Trophoblast cell (in vitro differentiated cells and primary cell): ENCODE measurements at regions not wholly inside any gene's neighbourhood (a gene's known extent, or its start where the extent isn't known, plus 50 kb on each side); places are given as distances from the start of the nearest gene placed in this dataset.

Experiments used
- DNase-seq, 2 donors: peaks; one replicate each; pipeline ENCODE4 v3.0.0-alpha.2; 2016
- H2AFZ ChIP-seq: 2 replicates; pipeline ENCODE4 v1.6.1; 2013; ENCODE audit warnings: low read length, moderate library complexity, mild to moderate bottlenecking; ENCODE audit not compliant: insufficient read depth, poor library complexity
- H2AK5ac ChIP-seq: 2 replicates; pipeline ENCODE4 v1.6.1; 2013; ENCODE audit warnings: mild to moderate bottlenecking, low read length
- H2BK120ac ChIP-seq: 2 replicates; pipeline ENCODE4 v1.6.1; 2013; ENCODE audit warnings: low read length, mild to moderate bottlenecking, moderate library complexity; ENCODE audit not compliant: insufficient read depth, poor library complexity
- H2BK12ac ChIP-seq: 2 replicates; pipeline ENCODE4 v1.6.1; 2013; ENCODE audit warnings: mild to moderate bottlenecking, low read length, moderate library complexity
- H2BK5ac ChIP-seq: 2 replicates; pipeline ENCODE4 v1.6.1; 2013; ENCODE audit warnings: low read length, low read depth, moderate library complexity, mild to moderate bottlenecking; ENCODE audit not compliant: poor library complexity
- H3K14ac ChIP-seq: 2 replicates; pipeline ENCODE4 v1.6.1; 2013; ENCODE audit warnings: mild to moderate bottlenecking, low read length
- H3K18ac ChIP-seq: 2 replicates; pipeline ENCODE4 v1.6.1; 2013; ENCODE audit warnings: mild to moderate bottlenecking, low read length
- H3K23ac ChIP-seq: 2 replicates; pipeline ENCODE4 v1.6.1; 2013; ENCODE audit warnings: low read length
- H3K27ac ChIP-seq: 2 replicates; pipeline ENCODE4 v1.5.1; 2013; ENCODE audit warnings: low read depth, mild to moderate bottlenecking, inconsistent platforms, low read length, moderate library complexity
- H3K27me3 ChIP-seq: 2 replicates; pipeline ENCODE4 v1.6.1; 2013; ENCODE audit warnings: inconsistent platforms, mild to moderate bottlenecking, low read length, moderate library complexity; ENCODE audit not compliant: insufficient read depth
- H3K36me3 ChIP-seq, 2 experiments: 1 replicate in 1 of 2; 2 replicates in 1 of 2; pipeline ENCODE4 v1.6.1; 2013; ENCODE audit warnings: low read length in 2 of 2, mild to moderate bottlenecking in 2 of 2, moderate library complexity in 1 of 2; ENCODE audit not compliant: insufficient read depth in 2 of 2, control insufficient read depth in 1 of 2
- H3K4ac ChIP-seq: 2 replicates; pipeline ENCODE4 v1.6.1; 2013; ENCODE audit warnings: low read depth, mild to moderate bottlenecking, low read length, moderate library complexity
- H3K4me1 ChIP-seq, 2 experiments: 1 replicate in 1 of 2; 2 replicates in 1 of 2; pipeline ENCODE4 v1.6.1; 2013; ENCODE audit warnings: low read length in 2 of 2, mild to moderate bottlenecking in 2 of 2, moderate library complexity in 1 of 2; ENCODE audit not compliant: insufficient read depth in 2 of 2, control insufficient read depth in 1 of 2
- H3K4me2 ChIP-seq: 2 replicates; pipeline ENCODE4 v1.6.1; 2013; ENCODE audit warnings: inconsistent platforms, mild to moderate bottlenecking, low read length, moderate library complexity
- H3K4me3 ChIP-seq: 2 replicates; pipeline ENCODE4 v1.5.1; 2013; ENCODE audit warnings: mild to moderate bottlenecking, low read depth, low read length, inconsistent platforms
- H3K79me1 ChIP-seq: one replicate; pipeline ENCODE4 v1.6.1; 2013; ENCODE audit warnings: low read length
- H3K79me2 ChIP-seq: 2 replicates; pipeline ENCODE4 v1.6.1; 2013; ENCODE audit warnings: low read length, mild to moderate bottlenecking; ENCODE audit not compliant: control insufficient read depth, insufficient read depth, poor library complexity
- H3K9ac ChIP-seq: 2 replicates; pipeline ENCODE4 v1.6.1; 2013; ENCODE audit warnings: mild to moderate bottlenecking, low read length
- H3K9me3 ChIP-seq: 2 replicates; pipeline ENCODE4 v1.6.1; 2013; ENCODE audit warnings: low read depth, mild to moderate bottlenecking, control low read depth, inconsistent platforms, low read length; ENCODE audit not compliant: insufficient read depth
- H4K12ac ChIP-seq: 2 replicates; pipeline ENCODE4 v1.6.1; 2013; ENCODE audit warnings: low read depth, mild to moderate bottlenecking, low read length, moderate library complexity
- H4K8ac ChIP-seq: 2 replicates; pipeline ENCODE4 v1.6.1; 2013; ENCODE audit warnings: low read depth, mild to moderate bottlenecking, low read length, moderate library complexity
- H4K91ac ChIP-seq: one replicate; pipeline ENCODE4 v1.6.1; 2013; ENCODE audit warnings: low read depth, mild to moderate bottlenecking, low read length, moderate library complexity
- WGBS: extraction: QIAGEN DNeasy Blood & Tissue Kit; methylation state at CpG from one replicate; pipeline ENCODE4 v1.1.7; 2013; ENCODE audit warnings: missing lambda C conversion rate; ENCODE audit not compliant: insufficient read length, insufficient coverage; ENCODE audit errors: extremely low coverage; 5-methylcytosine and 5-hydroxymethylcytosine counted together

- Histone ChIP-seq H2BK12ac (no peak overlapping the region), H2AK5ac (no peak overlapping the region), H2BK120ac (no peak overlapping the region), H3K14ac (no peak overlapping the region), H3K4me3 (no peak overlapping the region), H4K12ac (no peak overlapping the region), H3K4me2 (no peak overlapping the region), H3K9ac (peak overlapping the region; percentile 45), H3K18ac (no peak overlapping the region), H2AFZ (no peak overlapping the region), H4K91ac (no peak overlapping the region), H3K23ac (no peak overlapping the region), H3K9me3 (peaks cover 2% of the 10 kb centered on the region), H3K36me3 (no peaks in the 10 kb centered on the region), H2BK5ac (no peak overlapping the region), H3K79me2 (no peaks in the 10 kb centered on the region), H3K27me3 (no peaks in the 10 kb centered on the region), H3K27ac (no peak overlapping the region), H3K4me1 (peaks cover 0 to 3% of the 10 kb centered on the region in 2 experiments), H3K4ac (no peak overlapping the region), H4K8ac (no peak overlapping the region), H3K79me1 (no peaks in the 10 kb centered on the region)
- no peak for DNase-seq
- no CpG with 5 or more reads among the region's 4 CpGs for WGBS
Measured at GRCh38 chr20:4088766-4089165, 59.9 kb upstream of the SMOX start.

GRCh38 chr20:4087923-4088322 lies 60.7 kb upstream of the SMOX start:
- Histone ChIP-seq H3K23ac (no peak overlapping the region), H3K4ac (no peak overlapping the region), H3K27me3 (no peaks in the 10 kb centered on the region), H3K4me3 (no peak overlapping the region), H2BK12ac (no peak overlapping the region), H3K79me1 (no peaks in the 10 kb centered on the region), H2BK120ac (no peak overlapping the region), H3K9me3 (peaks cover 2% of the 10 kb centered on the region), H2BK5ac (no peak overlapping the region), H3K4me1 (peaks cover 2 to 5% of the 10 kb centered on the region in 2 experiments), H2AK5ac (no peak overlapping the region), H4K8ac (no peak overlapping the region), H3K36me3 (no peaks in the 10 kb centered on the region), H4K91ac (no peak overlapping the region), H3K27ac (no peak overlapping the region), H3K14ac (no peak overlapping the region), H4K12ac (no peak overlapping the region), H3K79me2 (no peaks in the 10 kb centered on the region), H3K9ac (no peak overlapping the region), H3K18ac (no peak overlapping the region), H3K4me2 (no peak overlapping the region), H2AFZ (no peak overlapping the region)
- peak in 1 of 2 donors; percentile 32 for DNase-seq
- no CpG with 5 or more reads among the region's 4 CpGs for WGBS

GRCh38 chr20:4086771-4087687 lies 61.6 kb upstream of the SMOX start:
- Histone ChIP-seq H3K27ac (no peak overlapping the region), H3K14ac (no peak overlapping the region), H3K4ac (no peak overlapping the region), H2AFZ (no peak overlapping the region), H2AK5ac (no peak overlapping the region), H3K36me3 (no peaks in the 10 kb centered on the region), H2BK120ac (no peak overlapping the region), H3K9me3 (peaks cover 2% of the 10 kb centered on the region), H3K79me2 (peaks cover 2% of the 10 kb centered on the region), H3K9ac (no peak overlapping the region), H4K8ac (no peak overlapping the region), H3K79me1 (peaks cover 2% of the 10 kb centered on the region), H3K4me3 (no peak overlapping the region), H3K4me2 (no peak overlapping the region), H4K91ac (no peak overlapping the region), H3K18ac (no peak overlapping the region), H3K27me3 (no peaks in the 10 kb centered on the region), H4K12ac (no peak overlapping the region), H3K4me1 (peaks cover 5 to 8% of the 10 kb centered on the region in 2 experiments), H2BK5ac (no peak overlapping the region), H2BK12ac (no peak overlapping the region), H3K23ac (no peak overlapping the region)
- DNase-seq = no peak
- WGBS = no CpG with 5 or more reads among the region's 13 CpGs

GRCh38 chr20:4084721-4085120 lies 63.9 kb upstream of the SMOX start:
- Histone ChIP-seq H3K9me3 (peaks cover 2% of the 10 kb centered on the region), H3K4ac (no peak overlapping the region), H3K23ac (no peak overlapping the region), H3K9ac (no peak overlapping the region), H3K27me3 (no peaks in the 10 kb centered on the region), H3K79me1 (peaks cover 2% of the 10 kb centered on the region), H2AFZ (no peak overlapping the region), H3K14ac (no peak overlapping the region), H3K27ac (no peak overlapping the region), H3K4me3 (no peak overlapping the region), H2BK5ac (no peak overlapping the region), H3K18ac (no peak overlapping the region), H2AK5ac (no peak overlapping the region), H2BK12ac (no peak overlapping the region), H2BK120ac (no peak overlapping the region), H3K4me1 (peaks cover 5 to 8% of the 10 kb centered on the region in 2 experiments), H4K8ac (no peak overlapping the region), H3K79me2 (peaks cover 2% of the 10 kb centered on the region), H4K12ac (no peak overlapping the region), H3K36me3 (peaks cover 0 to 2% of the 10 kb centered on the region in 2 experiments), H3K4me2 (no peak overlapping the region), H4K91ac (no peak overlapping the region)
- no CpG with 5 or more reads among the region's 4 CpGs for WGBS
- DNase-seq = no peak
